AG08396 (cell line): ENCODE measurements at regions not wholly inside any gene's neighbourhood (a gene's known extent, or its start where the extent isn't known, plus 50 kb on each side); places are given as distances from the start of the nearest gene placed in this dataset.
A peak's percentile ranks its signal among the peaks of the same experiment; 100 is the strongest.

Experiments used
- DNase-seq: peaks from one replicate; pipeline ENCODE4 v3.0.0; 2012; ENCODE audit warnings: low spot score, mixed read lengths

- DNase-seq = peak; percentile 76
These were observed 53.6 kb upstream of the FRMD1 start for GRCh38 chr6:168132531-168133167.

GRCh38 chr6:168131464-168132415 is 52.7 kb upstream of the FRMD1 start:
- no peak for DNase-seq

GRCh38 chr6:168130697-168131371 is 51.8 kb upstream of the FRMD1 start:
- no peak for DNase-seq

- DNase-seq = no peak
These were observed 51.2 kb upstream of the FRMD1 start for GRCh38 chr6:168130168-168130696.

- DNase-seq = no peak
These were observed 50.5 kb upstream of the FRMD1 start for GRCh38 chr6:168129292-168130167.

- no peak for DNase-seq
These were observed 49.7 kb upstream of the FRMD1 start for GRCh38 chr6:168128631-168129291.
